ENCODE measurements at regions not wholly inside any gene's neighbourhood (a gene's known extent, or its start where the extent isn't known, plus 50 kb on each side); places are given as distances from the start of the nearest gene placed in this dataset.

DNA sequence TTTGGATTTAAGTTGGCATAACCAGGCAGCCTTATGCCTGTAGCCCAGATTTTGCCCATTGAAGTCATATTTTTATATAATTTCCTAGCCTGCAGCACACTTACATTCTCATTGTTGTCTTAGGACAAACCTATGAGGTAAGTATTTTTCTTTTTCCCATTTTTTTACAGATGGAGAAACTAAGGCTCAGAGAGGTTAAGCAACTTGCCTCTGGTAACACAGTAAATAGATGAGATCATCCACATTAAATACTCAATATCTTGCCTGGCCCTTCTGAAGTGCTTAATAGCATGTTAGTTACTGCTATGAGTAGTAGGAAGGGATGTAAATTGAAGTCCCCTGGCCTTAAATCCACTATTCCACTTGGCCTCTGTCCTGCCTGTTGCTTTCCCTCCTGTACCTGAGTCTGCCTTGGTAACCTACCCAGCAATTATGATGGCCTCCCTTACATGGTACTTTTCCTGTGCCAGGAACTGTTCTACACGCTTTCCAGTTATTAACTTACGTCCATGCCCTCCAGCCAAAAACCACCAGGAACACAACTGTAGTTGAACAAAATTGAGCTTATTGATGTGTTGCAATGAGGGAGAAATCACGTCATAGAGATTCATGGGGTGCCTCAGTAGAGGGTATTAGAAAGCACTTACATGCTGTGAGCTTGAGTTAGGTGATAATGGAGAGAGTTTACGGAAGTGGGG lies 111.6 kb upstream of the FGGY start:
- intact Hi-C loops (cut with DNase I; ENCODE audit: low total_unique reads) = no loop called here
- no peak overlapping the region for H3K27ac ChIP-seq
- H3K4me3 ChIP-seq = no peak overlapping the region
- no peaks in the 10 kb centered on the region for H3K9me3 ChIP-seq
- H3K27me3 ChIP-seq (replicated peaks in 1 of 7) = no peaks in the 10 kb centered on the region
- no peaks in the 10 kb centered on the region for H3K4me1 ChIP-seq
- DNase-seq = no peak
- no peak for TF ChIP-seq POLR2A (IDR thresholded peaks at IDR 0.05)
- no peak for TF ChIP-seq POLR2AphosphoS5 (IDR thresholded peaks at IDR 0.05)
- TF ChIP-seq, protein P1, sequence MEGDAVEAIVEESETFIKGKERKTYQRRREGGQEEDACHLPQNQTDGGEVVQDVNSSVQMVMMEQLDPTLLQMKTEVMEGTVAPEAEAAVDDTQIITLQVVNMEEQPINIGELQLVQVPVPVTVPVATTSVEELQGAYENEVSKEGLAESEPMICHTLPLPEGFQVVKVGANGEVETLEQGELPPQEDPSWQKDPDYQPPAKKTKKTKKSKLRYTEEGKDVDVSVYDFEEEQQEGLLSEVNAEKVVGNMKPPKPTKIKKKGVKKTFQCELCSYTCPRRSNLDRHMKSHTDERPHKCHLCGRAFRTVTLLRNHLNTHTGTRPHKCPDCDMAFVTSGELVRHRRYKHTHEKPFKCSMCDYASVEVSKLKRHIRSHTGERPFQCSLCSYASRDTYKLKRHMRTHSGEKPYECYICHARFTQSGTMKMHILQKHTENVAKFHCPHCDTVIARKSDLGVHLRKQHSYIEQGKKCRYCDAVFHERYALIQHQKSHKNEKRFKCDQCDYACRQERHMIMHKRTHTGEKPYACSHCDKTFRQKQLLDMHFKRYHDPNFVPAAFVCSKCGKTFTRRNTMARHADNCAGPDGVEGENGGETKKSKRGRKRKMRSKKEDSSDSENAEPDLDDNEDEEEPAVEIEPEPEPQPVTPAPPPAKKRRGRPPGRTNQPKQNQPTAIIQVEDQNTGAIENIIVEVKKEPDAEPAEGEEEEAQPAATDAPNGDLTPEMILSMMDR (IDR thresholded peaks at IDR 0.05 in 8 of 11, conservative IDR thresholded peaks at IDR 0.05 in 3 of 11) = no peak
- no peaks in the 10 kb centered on the region for H3K36me3 ChIP-seq
- 91 to 97% (median 95%) methylated on average over 4 of the region's 4 CpGs for WGBS, 5 donors

DNA sequence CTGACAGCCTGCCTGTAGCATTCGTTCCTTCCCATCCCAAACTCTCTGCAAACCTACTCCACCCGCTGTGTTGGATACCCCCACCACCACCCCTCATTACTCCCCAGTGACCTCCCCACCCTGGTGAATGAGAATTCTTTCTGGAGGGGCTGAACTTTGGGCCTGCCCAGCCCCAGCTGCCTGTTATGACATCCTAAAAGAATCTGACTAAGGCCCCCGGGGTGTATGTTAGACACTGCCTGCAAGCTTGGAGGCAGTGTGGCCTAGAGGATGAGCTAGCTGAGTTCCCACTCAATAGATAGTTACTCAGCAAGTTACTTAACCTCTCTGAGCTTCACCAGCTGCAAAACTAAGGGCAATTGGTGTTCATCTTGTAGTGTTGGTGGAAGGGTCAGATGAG lies 110.2 kb upstream of the FGGY start:
- no peaks in the 10 kb centered on the region for H3K36me3 ChIP-seq
- no peaks in the 10 kb centered on the region for H3K9me3 ChIP-seq
- H3K4me3 ChIP-seq = no peak overlapping the region
- WGBS, 5 donors = 80 to 89% (median 85%) methylated on average over 3 of the region's 3 CpGs
- H3K27ac ChIP-seq = no peak overlapping the region
- no peak for TF ChIP-seq POLR2AphosphoS5 (IDR thresholded peaks at IDR 0.05)
- TF ChIP-seq, protein P1 (IDR thresholded peaks at IDR 0.05 in 8 of 11, conservative IDR thresholded peaks at IDR 0.05 in 3 of 11) = no peak
- TF ChIP-seq POLR2A (IDR thresholded peaks at IDR 0.05) = no peak
- no peaks in the 10 kb centered on the region for H3K27me3 ChIP-seq (replicated peaks in 1 of 7)
- DNase-seq = no peak
- intact Hi-C loops (cut with DNase I; ENCODE audit: low total_unique reads) = no loop called here
- H3K4me1 ChIP-seq = no peaks in the 10 kb centered on the region

DNA sequence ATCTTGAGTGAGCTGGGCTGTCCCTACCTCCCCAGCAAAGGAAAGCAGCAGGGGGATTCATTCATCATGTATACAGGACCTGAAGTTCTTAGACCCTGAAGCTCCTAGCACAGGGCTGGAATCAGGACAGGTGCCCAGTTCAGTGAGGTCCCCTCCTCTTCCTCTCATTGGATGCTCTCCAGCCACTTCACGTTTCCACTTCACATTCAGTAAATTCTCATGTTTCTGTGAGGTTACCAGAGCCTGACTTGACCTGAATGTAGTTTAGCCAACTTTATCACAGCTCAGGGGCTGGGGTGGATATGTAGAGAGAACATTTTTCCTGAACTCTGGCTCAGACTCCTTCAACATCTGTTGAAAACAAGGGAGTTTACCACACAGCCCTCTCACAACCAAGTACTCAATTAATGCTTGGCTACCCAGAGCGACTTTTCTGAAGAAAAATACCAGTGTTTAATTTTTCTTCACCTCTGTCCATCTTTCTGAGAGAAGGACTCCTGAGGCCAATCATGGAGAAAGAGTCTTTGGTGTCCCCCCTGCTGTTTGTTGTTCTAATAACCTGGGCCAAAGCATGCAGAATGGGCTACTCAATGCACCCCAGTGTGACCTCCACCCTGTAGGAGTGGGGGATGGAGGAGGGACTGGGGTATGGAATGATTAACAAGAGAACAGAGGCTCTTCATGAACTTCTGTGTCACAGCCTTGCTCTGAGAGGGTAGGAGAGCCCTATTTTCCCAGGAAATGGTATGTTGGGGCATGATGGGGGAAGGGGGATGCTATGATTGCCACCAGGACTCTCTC lies 108.3 kb upstream of the FGGY start:
- intact Hi-C loops (cut with DNase I; ENCODE audit: low total_unique reads) = no loop called here
- no peak for TF ChIP-seq POLR2AphosphoS5 (IDR thresholded peaks at IDR 0.05)
- no peak for DNase-seq
- no peaks in the 10 kb centered on the region for H3K4me1 ChIP-seq
- no peak overlapping the region for H3K4me3 ChIP-seq
- peaks cover 0 to 7% (median 4%) of the 10 kb centered on the region in 8 donors for H3K9me3 ChIP-seq
- no peaks in the 10 kb centered on the region for H3K36me3 ChIP-seq
- no peak overlapping the region for H3K27ac ChIP-seq
- no peaks in the 10 kb centered on the region for H3K27me3 ChIP-seq (replicated peaks in 1 of 7)
- WGBS, 5 donors = 65 to 94% (median 81%) methylated on average over 2 of the region's 2 CpGs

DNA sequence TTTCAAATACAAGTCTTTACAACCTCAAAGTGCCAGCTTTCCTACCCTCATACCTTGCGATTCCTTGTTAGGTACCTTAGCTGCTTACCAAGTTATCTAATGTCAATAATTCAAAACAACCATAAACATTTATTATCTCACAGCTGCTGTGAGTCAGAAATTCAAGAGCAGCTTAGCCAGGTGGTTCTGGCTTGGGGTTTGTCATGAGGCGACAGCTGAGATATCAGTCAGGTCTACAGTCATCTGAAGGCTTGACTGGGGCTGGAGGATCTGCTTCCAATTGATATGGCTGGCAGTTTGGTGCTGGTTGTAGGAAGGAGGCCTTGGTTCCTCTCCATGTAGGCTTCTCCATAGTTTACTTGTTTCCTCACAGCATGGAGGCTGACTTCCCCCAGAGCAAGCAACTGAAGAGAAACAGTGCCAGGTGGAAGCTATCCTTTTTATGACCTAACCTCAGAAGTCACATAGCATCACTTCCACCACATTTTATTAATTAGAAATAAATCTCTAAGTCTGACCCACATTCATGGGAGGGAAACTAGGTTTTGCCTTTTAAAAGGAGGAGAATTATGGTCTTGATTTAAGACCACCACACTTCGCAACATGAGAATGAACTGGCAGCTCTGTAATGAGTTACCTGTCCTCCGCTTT lies 103.3 kb upstream of the FGGY start:
- WGBS, 5 donors = 56 to 75% (median 74%) methylated on average over 4 of the region's 4 CpGs
- no peak overlapping the region for H3K4me3 ChIP-seq
- TF ChIP-seq, protein P1 (IDR thresholded peaks at IDR 0.05 in 8 of 11, conservative IDR thresholded peaks at IDR 0.05 in 3 of 11) = no peak
- TF ChIP-seq POLR2A (IDR thresholded peaks at IDR 0.05) (no peak), POLR2AphosphoS5 (IDR thresholded peaks at IDR 0.05) (no peak)

More for the DNA sequence above, 103.3 kb upstream of the FGGY start:
- DNase-seq = no peak
- H3K4me1 ChIP-seq = no peaks in the 10 kb centered on the region
- no peaks in the 10 kb centered on the region for H3K36me3 ChIP-seq
- no peak overlapping the region for H3K27ac ChIP-seq
- peaks cover 0 to 12% (median 9%) of the 10 kb centered on the region in 8 donors for H3K9me3 ChIP-seq
- intact Hi-C loops (cut with DNase I; ENCODE audit: low total_unique reads) = no loop called here
- H3K27me3 ChIP-seq (replicated peaks in 1 of 7) = no peaks in the 10 kb centered on the region

All from spleen (tissue), 11 donors.